GM10266 (cell line): ENCODE measurements at regions not wholly inside any gene's neighbourhood (a gene's known extent, or its start where the extent isn't known, plus 50 kb on each side); places are given as distances from the start of the nearest gene placed in this dataset.
"Not testable (repeated sequence)": the region's sequence is repeated elsewhere in the genome, so short reads cannot be mapped to it uniquely, and the experiment has no call there.

Experiments used
- DNase-seq: peaks from one replicate; pipeline ENCODE4 v3.0.0; 2012; ENCODE audit errors: extremely low spot score
- TF ChIP-seq, protein P1 (sequence below): IDR thresholded peaks from 2 replicates; pipeline ENCODE4 v1.5.1; 2012; ENCODE audit warnings: mild to moderate bottlenecking, low read depth; ENCODE audit not compliant: control insufficient read depth, insufficient read depth; ENCODE audit errors: missing control alignments

GRCh38 chr6:6479785-6480184, 108.7 kb upstream of the LY86 start:
- no peak for DNase-seq
- TF ChIP-seq, protein P1, sequence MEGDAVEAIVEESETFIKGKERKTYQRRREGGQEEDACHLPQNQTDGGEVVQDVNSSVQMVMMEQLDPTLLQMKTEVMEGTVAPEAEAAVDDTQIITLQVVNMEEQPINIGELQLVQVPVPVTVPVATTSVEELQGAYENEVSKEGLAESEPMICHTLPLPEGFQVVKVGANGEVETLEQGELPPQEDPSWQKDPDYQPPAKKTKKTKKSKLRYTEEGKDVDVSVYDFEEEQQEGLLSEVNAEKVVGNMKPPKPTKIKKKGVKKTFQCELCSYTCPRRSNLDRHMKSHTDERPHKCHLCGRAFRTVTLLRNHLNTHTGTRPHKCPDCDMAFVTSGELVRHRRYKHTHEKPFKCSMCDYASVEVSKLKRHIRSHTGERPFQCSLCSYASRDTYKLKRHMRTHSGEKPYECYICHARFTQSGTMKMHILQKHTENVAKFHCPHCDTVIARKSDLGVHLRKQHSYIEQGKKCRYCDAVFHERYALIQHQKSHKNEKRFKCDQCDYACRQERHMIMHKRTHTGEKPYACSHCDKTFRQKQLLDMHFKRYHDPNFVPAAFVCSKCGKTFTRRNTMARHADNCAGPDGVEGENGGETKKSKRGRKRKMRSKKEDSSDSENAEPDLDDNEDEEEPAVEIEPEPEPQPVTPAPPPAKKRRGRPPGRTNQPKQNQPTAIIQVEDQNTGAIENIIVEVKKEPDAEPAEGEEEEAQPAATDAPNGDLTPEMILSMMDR = no peak

DNA sequence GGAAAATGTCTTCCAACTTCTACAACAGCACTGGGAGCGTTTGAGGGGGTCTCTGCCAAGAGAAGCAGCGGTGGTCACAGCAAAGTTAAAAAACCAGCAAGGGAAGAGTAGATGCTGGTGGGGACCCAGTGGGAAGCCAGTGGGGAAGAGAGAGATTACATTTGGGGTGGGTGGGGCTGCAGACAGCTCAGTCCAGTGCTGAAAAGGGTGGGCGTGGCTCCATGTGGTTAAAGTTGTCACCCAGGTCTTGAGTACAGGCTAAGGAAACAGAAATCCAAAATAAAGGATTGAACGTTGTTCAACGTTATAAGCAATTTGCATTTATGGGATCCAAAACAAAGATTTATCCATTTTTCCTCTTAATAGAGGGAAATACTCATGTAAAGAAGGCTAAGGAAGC, 106.3 kb upstream of the LY86 start:
- DNase-seq = no peak
- TF ChIP-seq, protein P1 = no peak

DNA sequence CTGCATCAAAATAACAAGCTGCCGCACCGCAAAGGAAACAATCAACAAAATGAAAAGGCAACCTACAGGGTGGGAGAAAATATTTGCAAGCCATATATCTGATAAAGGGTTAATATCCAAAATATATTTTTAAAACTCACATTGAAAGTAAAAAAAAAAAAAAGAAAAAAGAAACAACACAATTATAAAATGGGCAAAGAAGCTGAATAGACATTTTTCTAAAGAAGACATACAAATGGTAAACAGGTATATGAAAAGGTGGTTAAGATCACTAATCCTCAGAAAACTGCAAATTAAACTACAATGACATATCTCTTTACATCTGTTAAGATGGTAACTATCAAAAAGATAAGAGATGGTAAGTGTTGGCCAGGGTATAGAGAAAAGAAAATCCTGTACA, 105.4 kb upstream of the LY86 start:
- TF ChIP-seq, protein P1 = no peak
- no peak for DNase-seq

GRCh38 chr6:6483733-6484132, 104.8 kb upstream of the LY86 start:
- no peak for DNase-seq
- TF ChIP-seq, protein P1 = no peak

GRCh38 chr6:6484681-6485080, 103.8 kb upstream of the LY86 start:
- no peak for DNase-seq
- TF ChIP-seq, protein P1 = no peak

DNA sequence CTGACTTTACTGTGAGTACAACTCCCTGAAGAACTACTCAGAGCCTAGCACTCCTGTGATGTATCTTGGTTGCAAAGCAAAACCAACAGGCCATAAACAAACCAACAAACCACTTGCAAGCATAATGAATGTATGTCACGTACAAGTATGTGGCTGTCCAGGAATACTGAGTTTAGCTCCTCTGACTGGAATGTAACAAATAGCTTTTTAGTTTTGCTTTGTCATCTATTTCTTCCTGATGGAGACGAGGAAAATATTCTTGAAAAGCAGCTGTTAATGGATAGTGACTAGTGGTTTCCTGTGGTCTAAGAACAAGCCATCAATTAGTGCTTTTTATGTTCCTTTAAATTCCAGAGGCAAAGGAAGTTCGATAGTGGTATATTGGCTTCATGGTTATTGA, 101.9 kb upstream of the LY86 start:
- TF ChIP-seq, protein P1 = no peak
- DNase-seq = no peak

GRCh38 chr6:6491761-6492160, 96.8 kb upstream of the LY86 start:
- DNase-seq = no peak
- TF ChIP-seq, protein P1 = no peak

GRCh38 chr6:6492675-6493074, 95.8 kb upstream of the LY86 start:
- DNase-seq = no peak
- TF ChIP-seq, protein P1 = no peak

DNA sequence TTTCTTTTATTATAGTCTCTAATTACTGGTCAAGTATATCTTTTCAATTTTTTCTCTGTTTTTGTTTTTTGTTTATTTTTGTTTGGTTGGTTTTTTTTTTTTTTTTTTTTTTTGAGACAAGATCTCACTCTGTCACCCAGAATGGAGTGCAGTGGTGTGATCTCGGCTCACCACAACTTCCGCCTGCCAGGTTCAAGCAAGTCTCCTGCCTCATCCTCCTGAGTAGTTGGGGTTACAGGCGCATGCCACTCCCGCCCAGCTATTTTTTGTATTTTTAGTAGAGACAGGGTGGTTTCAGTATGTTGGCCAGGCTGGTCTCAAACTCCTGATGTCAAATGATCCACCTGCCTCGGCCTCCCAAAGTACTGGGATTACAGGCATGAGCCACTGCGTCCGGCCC, 94.4 kb upstream of the LY86 start:
- not testable (repeated sequence) for DNase-seq
